MM.1S (cell line): ENCODE measurements at regions not wholly inside any gene's neighbourhood (a gene's known extent, or its start where the extent isn't known, plus 50 kb on each side); places are given as distances from the start of the nearest gene placed in this dataset.

Source experiments
- DNase-seq: peaks from one replicate; pipeline ENCODE4 v3.0.0-alpha.2; 2015
- H2AFZ ChIP-seq: fragments of 300-600 bp; sonication (generic); 2 replicates; pipeline ENCODE4 v1.6.0; 2016; ENCODE audit warnings: antibody characterized with exemption, low read length
- H3F3A ChIP-seq: fragments of 300-600 bp; sonication (generic); 2 replicates; pipeline ENCODE4 v1.6.1; 2016; ENCODE audit warnings: mild to moderate bottlenecking, antibody characterized with exemption, low read length, moderate library complexity, mixed read lengths; ENCODE audit not compliant: insufficient read depth
- H3K27ac ChIP-seq: fragments of 300-600 bp; sonication (generic); 2 replicates; pipeline ENCODE4 v1.5.1; 2016; ENCODE audit warnings: mild to moderate bottlenecking, low read length
- H3K27me3 ChIP-seq: fragments of 300-600 bp; sonication (generic); replicated peaks from 2 replicates; pipeline ENCODE4 v1.6.0; 2016; ENCODE audit warnings: low read length; ENCODE audit not compliant: insufficient read depth
- H3K36me3 ChIP-seq: fragments of 300-600 bp; sonication (generic); replicated peaks from 2 replicates; pipeline ENCODE4 v1.6.1; 2016; ENCODE audit warnings: mild to moderate bottlenecking, low read length, mixed read lengths; ENCODE audit not compliant: insufficient read depth
- H3K4me1 ChIP-seq: fragments of 300-600 bp; sonication (generic); 2 replicates; pipeline ENCODE4 v1.6.1; 2016; ENCODE audit warnings: low read length, mixed read lengths
- H3K4me2 ChIP-seq: fragments of 300-600 bp; sonication (generic); 2 replicates; pipeline ENCODE4 v1.6.0; 2016; ENCODE audit warnings: low read depth, low read length
- H3K4me3 ChIP-seq: fragments of 300-600 bp; sonication (generic); 2 replicates; pipeline ENCODE4 v1.5.1; 2016; ENCODE audit warnings: low read length, mixed read lengths
- H3K79me2 ChIP-seq: fragments of 300-600 bp; sonication (generic); 2 replicates; pipeline ENCODE4 v1.6.1; 2016; ENCODE audit warnings: mixed run types, low read length, mixed read lengths
- H3K9ac ChIP-seq: fragments of 300-600 bp; sonication (generic); 2 replicates; pipeline ENCODE4 v1.6.1; 2016; ENCODE audit warnings: low read length, mixed read lengths
- H3K9me2 ChIP-seq: fragments of 300-600 bp; sonication (generic); replicated peaks from 2 replicates; pipeline ENCODE4 v1.6.1; 2016; ENCODE audit warnings: mild to moderate bottlenecking, low read length, mixed read lengths; ENCODE audit not compliant: insufficient read depth
- H3K9me3 ChIP-seq: fragments of 300-600 bp; sonication (generic); replicated peaks from 2 replicates; pipeline ENCODE4 v1.6.1; 2016; ENCODE audit warnings: mild to moderate bottlenecking, low read length, mixed read lengths; ENCODE audit not compliant: insufficient read depth
- H4K20me1 ChIP-seq: fragments of 300-600 bp; sonication (generic); 2 replicates; pipeline ENCODE4 v1.6.1; 2016; ENCODE audit warnings: mild to moderate bottlenecking, low read length, moderate library complexity, mixed read lengths; ENCODE audit not compliant: insufficient read depth
- CTCF ChIP-seq: fragments of 300-600 bp; sonication (generic); IDR thresholded peaks from 2 replicates; pipeline ENCODE4 v1.5.1; 2016; ENCODE audit warnings: antibody characterized with exemption, low read length, mixed read lengths
- EZH2 ChIP-seq: fragments of 300-600 bp; sonication (generic); optimal IDR thresholded peaks from 2 replicates; pipeline ENCODE3; 2017; ENCODE audit warnings: low read depth, mild to moderate bottlenecking, antibody characterized with exemption, low read length, mixed read lengths
- EZH2phosphoT487 ChIP-seq: fragments of 300-600 bp; sonication (generic); IDR thresholded peaks from 2 replicates; pipeline ENCODE4 v1.6.1; 2018; ENCODE audit warnings: antibody characterized with exemption, low read length

DNA sequence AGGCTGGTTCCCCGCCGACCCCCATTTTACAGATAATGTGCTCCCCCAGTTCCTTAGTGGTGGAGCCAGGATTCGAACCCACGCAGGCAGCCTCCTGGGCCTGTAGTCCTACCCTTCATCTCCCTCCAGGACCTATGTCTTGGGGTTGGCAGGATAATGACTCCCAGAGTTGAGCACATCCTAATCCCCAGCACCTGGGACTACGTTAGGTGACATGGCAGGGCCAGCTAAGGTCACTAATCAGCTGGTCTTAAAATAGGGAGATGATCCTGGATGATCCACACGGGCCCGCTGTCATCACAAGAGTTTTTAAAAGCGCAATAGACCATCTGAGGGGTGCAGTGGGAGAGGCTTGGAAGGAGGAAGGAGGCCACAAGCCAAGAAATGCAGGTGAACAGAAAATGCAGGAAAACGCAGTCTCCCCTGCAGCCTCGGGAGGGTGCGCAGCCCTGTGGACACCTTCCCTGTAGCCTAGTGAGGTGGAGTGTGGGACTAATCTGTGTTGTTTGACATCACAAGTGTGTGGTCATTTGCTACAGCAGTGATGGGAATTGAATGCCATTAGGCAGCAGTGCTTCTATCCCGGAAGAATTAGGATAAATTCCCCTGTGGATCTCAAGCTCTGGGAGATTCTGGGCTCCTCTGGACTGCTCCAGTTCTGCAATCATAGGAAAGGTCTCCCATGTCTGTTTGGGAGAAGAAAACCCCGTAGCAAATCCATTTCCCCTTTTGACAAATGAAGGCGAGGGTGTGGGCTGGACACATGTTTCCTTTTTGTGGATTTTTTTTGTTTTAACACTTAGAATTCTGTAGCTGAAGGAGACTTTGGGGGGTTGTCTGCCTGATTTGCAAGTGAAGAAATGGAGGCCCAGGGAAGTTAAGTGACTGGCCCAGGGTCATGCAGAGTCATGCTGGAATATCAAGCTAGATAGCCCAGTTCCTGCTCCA lies 297.7 kb downstream of the SEC14L1 start:
- Histone ChIP-seq H3K27ac (peak overlapping the region; percentile 99), H3K36me3 (no peaks in the 10 kb centered on the region), H3K9ac (no peak overlapping the region), H3K9me3 (no peaks in the 10 kb centered on the region), H3K27me3 (no peaks in the 10 kb centered on the region), H3K9me2 (no peaks in the 10 kb centered on the region), H2AFZ (no peak overlapping the region), H4K20me1 (no peaks in the 10 kb centered on the region), H3K79me2 (peaks cover 77% of the 10 kb centered on the region), H3K4me3 (no peak overlapping the region), H3K4me2 (peak overlapping the region; percentile 98; the same call in 1 of the 2 replicates), H3K4me1 (peaks cover 48% of the 10 kb centered on the region), H3F3A (peaks cover 41% of the 10 kb centered on the region)
- no peak for DNase-seq
- TF ChIP-seq CTCF (no peak), EZH2 (no peak), EZH2phosphoT487 (no peak)

GRCh38 chr17:77439189-77440018 lies 298.6 kb downstream of the SEC14L1 start:
- peak overlapping the region; percentile 99 for H3K27ac ChIP-seq
- peaks cover 77% of the 10 kb centered on the region for H3K79me2 ChIP-seq
- no peak overlapping the region; the same call in 1 of the 2 replicates for H3K9ac ChIP-seq
- H3K4me1 ChIP-seq, result peaks cover 56% of the 10 kb centered on the region
- DNase-seq, result no peak
- no peak overlapping the region for H2AFZ ChIP-seq
- peak overlapping the region; percentile 98 for H3K4me2 ChIP-seq
- H4K20me1 ChIP-seq, result no peaks in the 10 kb centered on the region
- H3K9me2 ChIP-seq, result no peaks in the 10 kb centered on the region
- no peaks in the 10 kb centered on the region for H3K36me3 ChIP-seq
- H3K4me3 ChIP-seq, result no peak overlapping the region
- H3K27me3 ChIP-seq, result no peaks in the 10 kb centered on the region
- H3F3A ChIP-seq, result peaks cover 45% of the 10 kb centered on the region
- no peaks in the 10 kb centered on the region for H3K9me3 ChIP-seq
- no peak for TF ChIP-seq CTCF
- no peak for TF ChIP-seq EZH2phosphoT487
- no peak for TF ChIP-seq EZH2

- Histone ChIP-seq H3K4me2 (peak overlapping the region; percentile 98), H3K36me3 (no peaks in the 10 kb centered on the region), H3K9me3 (no peaks in the 10 kb centered on the region), H3K27me3 (no peaks in the 10 kb centered on the region), H3K4me1 (peaks cover 68% of the 10 kb centered on the region), H3K4me3 (peak overlapping the region; percentile 39), H3K27ac (peak overlapping the region; percentile 99), H2AFZ (peak overlapping the region; percentile 22; the same call in 1 of the 2 replicates), H3F3A (peaks cover 56% of the 10 kb centered on the region), H4K20me1 (no peaks in the 10 kb centered on the region), H3K9ac (peak overlapping the region; percentile 91), H3K9me2 (no peaks in the 10 kb centered on the region), H3K79me2 (peaks cover 77% of the 10 kb centered on the region)
- DNase-seq, result peak; percentile 68
- no peak for TF ChIP-seq CTCF
- no peak for TF ChIP-seq EZH2phosphoT487
- no peak for TF ChIP-seq EZH2
Measured at GRCh38 chr17:77440560-77440981, 299.8 kb downstream of the SEC14L1 start.
